ENCODE measurements at regions not wholly inside any gene's neighbourhood (a gene's known extent, or its start where the extent isn't known, plus 50 kb on each side); places are given as distances from the start of the nearest gene placed in this dataset.
A peak's percentile ranks its signal among the peaks of the same experiment; 100 is the strongest.
"Not testable (repeated sequence)": the region's sequence is repeated elsewhere in the genome, so short reads cannot be mapped to it uniquely, and the experiment has no call there.

DNA sequence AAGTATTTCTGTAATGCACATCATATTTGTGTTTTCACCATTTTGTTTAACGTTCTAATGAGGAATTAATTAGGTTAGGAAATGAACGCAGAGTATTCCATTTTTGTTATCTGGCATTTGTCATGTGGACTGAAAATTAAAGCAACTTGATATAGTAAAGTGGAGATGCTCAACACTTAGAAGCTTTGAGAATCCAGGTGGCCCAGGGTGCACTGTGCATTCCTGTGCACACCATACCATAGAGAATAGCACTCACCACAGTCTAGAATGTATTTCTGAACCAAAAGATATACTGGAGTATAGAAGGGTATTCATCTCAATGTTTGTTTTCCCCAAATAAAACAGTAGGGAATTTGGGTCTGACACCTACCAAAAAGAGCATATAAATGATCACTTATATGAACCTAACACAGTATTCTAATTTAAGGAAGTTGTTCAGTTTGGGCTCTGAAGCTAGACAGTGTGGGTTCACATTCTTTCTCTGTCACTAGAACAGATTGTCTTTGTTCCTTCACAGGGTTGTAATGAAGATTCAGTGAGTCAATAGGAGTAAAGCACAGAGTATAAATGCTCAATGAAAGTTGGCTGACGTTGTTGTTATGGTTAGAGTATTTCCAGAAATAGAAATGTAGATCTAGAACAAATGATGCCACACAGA is 125.6 kb upstream of the DMRT1 start:
- ATAC-seq (peak; percentile 94), DNase-seq (ENCODE audit: low spot score) (no peak)
- intact Hi-C loops (cut with DNase I): no loop called here

DNA sequence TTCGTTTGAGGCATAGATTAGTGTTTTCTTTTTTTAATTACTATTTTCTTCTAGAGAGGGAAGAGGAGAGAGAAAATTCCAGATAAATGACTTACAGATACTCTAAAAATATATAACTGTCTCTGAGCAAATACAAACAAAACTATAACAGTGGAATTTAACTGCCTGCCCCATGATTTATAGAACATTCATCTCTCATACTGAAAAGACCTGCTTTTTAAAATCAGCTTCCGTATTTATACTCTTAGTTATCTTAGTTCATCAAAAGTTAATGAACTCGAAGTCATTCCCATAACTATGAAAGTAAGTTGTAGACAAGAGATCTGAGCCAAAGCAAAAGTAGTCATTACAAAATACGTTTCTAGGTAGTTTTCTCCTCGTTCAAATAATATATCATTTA is 123.8 kb upstream of the DMRT1 start:
- intact Hi-C loops (cut with DNase I): no loop called here
- DNase-seq (ENCODE audit: low spot score) (no peak), ATAC-seq (no peak)

DNA sequence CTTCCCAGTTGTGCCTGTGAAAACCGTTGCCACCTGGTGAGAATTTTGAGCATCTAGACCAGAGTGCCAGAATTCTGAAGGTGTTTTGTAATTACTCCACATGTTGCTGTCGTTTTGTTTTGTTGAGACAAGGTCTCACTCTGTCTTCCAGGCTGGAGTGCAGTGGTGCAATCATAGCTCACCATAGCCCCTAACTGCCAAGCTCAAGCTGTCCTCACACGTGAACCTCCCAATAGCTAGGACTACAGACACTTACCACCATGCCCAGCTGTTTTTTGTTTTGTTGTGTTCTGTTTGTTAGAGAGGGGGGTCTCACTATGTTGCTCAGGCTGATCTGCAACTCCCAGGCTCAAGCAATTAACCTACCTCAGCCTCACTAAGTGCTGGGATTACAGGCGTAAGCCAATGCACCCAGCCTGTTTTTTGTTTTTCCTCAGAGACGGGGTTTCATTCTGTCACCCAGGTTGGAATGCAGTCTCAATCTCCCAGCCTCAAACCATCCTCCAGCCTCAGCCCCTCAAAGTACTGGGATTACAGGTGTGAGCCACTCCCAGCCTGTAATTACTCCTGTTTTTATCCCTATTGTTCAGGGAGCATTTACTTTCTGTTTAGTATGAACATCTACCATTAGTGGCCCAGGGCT is 121.1 kb upstream of the DMRT1 start:
- intact Hi-C loops (cut with DNase I): no loop called here
- no peak for ATAC-seq
- no peak for DNase-seq (ENCODE audit: low spot score)

DNA sequence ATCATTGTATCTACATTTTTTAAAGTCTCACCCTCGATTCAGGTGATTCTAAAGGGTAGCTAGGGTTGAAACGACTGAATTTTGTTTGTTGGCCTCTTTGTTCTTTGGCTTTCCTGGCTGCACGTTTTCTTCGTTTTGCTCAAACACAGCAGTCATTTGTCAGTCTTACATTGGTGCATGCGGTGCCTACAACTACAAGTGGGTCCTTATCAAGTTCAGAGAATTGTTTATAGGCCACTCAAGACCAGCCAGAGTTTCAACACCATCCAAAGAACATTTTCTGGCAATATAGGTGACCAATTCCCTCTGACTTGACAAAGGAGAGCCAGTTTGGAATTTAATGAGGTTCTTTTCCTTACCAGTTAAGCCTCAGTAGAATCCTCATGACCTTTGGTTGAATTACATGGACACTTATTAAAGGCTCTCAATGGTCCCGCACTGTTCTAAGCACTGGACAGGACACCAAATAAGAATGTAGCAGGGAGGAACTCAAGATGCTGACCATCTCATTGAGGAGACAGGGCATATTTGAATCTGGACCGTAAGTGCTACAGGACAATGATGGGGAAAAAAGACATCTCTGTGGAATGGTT is 119.0 kb upstream of the DMRT1 start:
- intact Hi-C loops (cut with DNase I): no loop called here
- no peak for ATAC-seq
- no peak for DNase-seq (ENCODE audit: low spot score)

DNA sequence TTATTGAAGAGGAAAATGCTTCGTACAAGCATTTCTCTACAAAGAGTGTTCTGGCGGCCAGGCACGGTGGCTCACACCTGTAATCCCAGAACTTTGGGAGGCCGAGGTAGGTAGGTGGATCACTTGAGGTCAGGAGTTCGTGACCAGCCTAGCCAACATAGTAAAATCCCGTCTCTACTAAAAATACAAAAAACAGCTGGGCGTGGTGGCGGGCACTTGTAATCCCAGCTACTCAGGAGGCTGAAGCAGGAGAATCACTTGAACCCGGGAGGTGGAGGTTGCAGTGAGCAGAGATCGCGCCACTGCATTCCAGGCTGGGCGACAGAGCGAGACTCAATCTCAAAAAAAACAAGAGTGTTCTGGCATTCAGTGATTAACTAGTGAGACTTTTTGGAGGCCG is 117.0 kb upstream of the DMRT1 start:
- ATAC-seq; intact Hi-C loops (cut with DNase I); DNase-seq (ENCODE audit: low spot score): not testable (repeated sequence)

DNA sequence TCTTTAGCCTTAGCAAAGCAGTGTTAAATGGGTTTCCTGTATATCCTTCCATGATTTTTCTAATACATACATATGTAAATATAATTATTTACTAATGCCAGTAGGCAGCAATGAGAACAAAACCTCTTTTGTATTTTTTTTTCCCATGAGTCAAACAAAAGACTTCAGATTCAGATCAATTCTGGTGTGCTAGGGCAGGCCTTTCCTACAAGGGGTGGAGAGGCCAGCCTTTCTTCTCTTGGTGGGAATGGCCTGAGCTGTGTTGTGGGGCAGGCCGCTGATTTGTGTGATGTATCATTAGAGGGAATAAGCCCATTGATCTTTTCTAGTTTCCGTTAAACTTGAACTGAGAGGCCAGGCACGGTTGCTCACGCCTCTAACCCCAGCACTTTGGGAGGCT is 115.5 kb upstream of the DMRT1 start:
- no peak for ATAC-seq
- intact Hi-C loops (cut with DNase I): no loop called here
- no peak for DNase-seq (ENCODE audit: low spot score)

DNA sequence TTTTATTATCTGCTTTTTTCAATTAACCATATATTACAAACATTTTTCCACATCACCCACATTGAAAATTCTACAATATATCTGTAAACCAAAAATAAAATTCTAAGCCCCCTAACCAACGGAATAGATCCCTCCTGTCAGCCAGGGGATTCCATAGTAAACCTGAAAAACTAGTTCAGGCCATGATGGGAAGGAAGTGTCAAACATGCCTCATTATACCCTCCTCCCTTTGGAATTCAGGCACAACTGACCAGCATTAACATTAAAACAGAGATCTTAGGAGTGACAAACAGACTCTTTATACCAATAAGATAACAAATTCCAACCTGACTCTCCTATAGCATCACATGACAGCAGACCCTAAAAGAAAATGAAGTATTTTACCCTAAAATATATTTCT is 113.7 kb upstream of the DMRT1 start:
- intact Hi-C loops (cut with DNase I): no loop called here
- ATAC-seq (no peak), DNase-seq (ENCODE audit: low spot score) (no peak)

DNA sequence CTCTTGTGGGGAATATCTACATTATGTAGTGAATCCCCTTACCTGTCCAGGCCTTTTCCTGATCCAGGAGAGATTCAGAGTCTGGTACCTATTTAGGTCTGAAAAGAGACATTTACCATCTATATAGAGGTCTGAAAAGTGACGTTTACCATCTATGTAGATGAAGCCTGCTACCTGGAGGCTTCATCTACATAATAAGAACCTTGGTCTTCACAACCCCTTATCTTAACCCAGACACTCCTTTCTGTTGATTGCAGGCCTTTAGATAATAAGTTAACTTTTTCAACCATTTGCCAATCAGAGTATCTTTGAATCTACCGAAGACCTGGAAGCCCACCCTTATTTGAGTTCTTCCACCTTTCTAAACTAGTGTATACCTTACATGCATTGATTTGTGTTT is 113.0 kb upstream of the DMRT1 start:
- DNase-seq (ENCODE audit: low spot score) (no peak), ATAC-seq (no peak)
- intact Hi-C loops (cut with DNase I): no loop called here

DNA sequence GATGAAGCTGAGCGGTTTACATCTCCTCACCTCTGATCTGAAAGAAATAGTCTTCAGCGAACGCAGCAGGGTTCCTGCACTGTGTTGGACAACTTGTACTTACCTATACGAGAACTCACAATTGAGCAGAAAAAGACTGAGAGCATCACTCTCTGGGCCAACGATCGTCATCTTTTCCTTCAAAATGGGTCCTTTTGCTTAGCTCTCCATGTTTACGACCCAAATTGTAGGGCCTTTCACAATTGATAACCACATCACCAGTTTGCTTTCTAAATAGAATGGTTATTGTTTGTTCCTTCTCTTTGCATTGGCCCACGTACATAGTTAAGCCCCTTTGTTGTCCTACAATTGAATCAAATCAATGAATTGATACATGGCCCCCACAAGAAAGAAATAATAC is 110.0 kb upstream of the DMRT1 start:
- intact Hi-C loops (cut with DNase I): no loop called here
- no peak for DNase-seq (ENCODE audit: low spot score)
- ATAC-seq: no peak

DNA sequence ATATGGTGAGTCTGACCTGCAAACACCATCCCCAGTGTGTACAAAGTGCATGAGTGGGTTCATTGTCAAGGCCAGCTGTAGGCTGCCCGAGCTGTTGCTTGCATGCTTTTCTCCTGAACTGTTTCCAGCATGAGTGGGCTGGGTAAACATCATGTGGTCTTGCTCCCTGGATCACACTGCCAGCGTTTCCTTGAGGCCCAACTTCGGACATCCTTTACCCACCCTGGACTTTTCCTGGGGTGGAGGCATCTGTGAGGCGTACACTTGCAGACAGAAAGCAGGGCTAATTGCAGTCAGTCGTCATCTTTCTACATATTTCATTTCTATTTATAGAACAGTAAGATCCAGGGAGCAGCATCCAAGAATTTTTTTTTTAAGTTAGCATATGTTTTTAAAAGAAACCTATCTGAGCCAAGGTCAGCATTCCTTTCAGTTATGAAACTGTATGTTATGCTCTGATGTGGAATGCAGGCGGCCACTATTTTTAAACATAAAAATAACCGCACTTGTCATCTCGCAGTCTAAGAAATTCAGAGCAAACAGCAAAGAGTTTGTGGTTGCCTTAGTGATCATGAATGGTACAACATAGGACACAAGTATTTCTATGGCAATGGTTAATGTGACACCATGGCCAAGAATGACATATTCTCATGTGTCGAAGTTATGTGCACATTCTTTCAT is 106.5 kb upstream of the DMRT1 start:
- intact Hi-C loops (cut with DNase I): no loop called here
- DNase-seq (ENCODE audit: low spot score) (no peak), ATAC-seq (peak; percentile 74)

DNA sequence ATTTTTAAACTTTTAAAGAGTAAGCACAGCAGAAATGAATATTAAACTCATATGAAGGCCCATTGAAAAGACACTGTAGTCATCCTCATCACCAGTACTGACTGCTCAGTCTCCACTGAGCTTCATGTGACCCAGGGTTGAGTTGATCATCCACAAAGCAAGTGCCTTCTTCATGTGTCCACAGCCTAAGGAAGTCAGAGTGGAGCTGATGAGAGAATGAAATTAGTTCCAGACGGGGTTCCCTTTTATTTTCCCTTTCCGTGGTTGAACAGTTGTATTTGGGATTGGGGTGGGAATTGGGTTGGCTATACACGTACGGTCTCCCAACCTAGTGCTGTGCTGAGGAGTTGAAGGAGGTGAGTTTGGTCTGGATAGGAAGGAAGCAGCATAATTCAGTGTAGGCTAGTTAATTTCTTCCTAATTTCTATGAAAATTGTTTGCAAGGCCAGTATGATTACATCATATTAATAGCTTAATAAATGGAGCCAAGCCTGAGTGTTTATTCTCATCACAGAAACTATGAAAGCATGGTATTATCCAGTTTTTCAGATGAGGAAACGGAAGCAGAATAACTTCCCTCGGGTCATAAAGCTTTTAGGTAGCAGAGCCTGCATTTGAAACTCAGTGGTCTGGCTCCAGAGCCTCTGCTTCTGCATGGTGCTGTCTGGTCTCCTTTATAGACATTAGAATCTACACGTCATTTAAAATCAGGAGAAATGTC is 103.9 kb upstream of the DMRT1 start:
- DNase-seq (ENCODE audit: low spot score) (no peak), ATAC-seq (peak; percentile 47)
- intact Hi-C loops (cut with DNase I): no loop called here

DNA sequence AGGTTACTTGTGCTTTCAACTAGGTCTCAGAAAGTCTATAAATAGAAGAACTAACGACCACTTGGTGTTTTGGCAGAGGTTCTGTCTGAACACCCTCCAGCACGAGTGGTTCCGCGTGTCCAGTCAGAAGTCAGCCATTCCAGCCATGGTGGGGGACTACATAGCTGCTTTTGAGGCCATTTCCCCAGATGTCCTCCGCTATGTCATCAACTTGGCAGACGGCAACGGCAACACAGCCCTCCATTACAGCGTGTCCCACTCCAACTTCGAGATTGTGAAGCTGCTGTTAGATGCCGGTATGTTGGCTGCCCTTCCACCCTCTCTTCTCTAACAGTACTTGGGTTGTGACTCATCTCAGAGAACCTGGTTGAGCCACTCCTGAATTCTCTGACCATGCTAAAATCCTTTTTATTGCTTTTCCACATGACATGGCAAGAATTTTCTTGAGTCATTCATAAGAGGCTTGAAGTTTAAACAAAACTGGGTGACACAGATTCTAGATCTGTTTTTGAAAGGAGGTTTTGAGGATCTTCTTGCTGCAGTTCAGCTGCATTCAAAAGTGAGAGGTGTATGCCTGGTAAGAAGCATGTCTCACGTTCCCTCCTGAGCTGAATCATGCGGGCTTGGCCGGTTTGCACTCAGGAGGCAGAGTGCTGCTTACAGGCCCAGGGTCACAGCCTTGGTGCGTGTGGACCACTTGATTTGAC is 103.1 kb upstream of the DMRT1 start:
- DNase-seq (ENCODE audit: low spot score) (no peak), ATAC-seq (peak; percentile 30)
- intact Hi-C loops (cut with DNase I): no loop called here

DNA sequence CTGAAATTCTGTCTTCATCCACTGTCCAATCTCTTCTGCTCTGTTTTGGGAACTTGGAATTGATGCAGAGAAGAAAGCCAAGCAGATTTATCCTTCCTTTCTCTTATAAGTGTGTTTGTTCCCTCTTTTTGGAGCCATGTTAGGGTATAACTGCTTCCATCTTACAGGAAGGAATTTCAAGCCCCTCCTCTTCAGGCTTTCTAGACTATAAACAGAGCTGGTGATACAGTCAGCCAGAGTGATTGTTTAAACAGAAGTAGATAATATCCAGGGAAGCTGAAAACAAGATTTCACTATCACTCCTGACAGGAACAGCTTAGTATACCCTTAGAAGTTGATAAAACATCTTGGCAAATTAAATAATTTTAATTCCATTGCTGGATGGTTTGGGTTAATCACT is 102.1 kb upstream of the DMRT1 start:
- no peak for ATAC-seq
- DNase-seq (ENCODE audit: low spot score): no peak
- intact Hi-C loops (cut with DNase I): no loop called here

DNA sequence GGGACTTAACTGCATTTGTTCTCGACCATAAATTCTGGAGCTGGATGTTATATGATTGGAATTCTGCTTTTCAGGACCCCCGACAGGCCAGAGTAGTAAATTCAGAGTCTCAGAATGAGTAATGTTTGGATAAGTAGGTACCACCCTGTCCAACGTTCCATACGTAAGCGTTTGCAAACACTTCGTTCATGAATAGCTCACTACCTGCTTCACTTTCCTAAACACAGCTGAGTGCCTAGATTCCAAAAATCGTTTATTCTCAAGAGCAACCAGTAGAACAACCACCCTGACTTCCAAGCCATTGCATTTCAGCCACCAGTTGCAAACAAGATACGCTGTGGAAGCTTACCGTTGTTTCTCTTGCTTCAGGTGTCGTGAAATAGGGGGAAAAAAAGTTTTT is 101.3 kb upstream of the DMRT1 start:
- no peak for ATAC-seq
- intact Hi-C loops (cut with DNase I): no loop called here
- DNase-seq (ENCODE audit: low spot score): no peak

DNA sequence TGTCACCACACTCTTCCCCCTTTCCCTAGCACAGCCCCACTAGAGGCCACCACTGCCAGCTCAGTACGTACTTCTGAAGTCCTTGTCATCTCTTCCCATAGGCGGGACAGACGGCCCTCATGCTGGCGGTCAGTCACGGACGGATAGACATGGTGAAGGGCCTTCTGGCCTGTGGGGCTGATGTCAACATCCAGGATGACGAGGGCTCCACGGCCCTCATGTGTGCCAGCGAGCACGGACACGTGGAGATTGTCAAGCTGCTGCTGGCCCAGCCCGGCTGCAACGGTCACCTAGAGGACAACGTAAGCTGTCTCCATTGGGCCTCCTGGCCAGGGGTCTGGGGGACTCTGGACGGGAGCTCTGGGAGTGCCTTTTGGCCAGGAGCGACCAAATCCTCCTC is 99.4 kb upstream of the DMRT1 start:
- intact Hi-C loops (cut with DNase I): no loop called here
- DNase-seq (ENCODE audit: low spot score): no peak
- no peak for ATAC-seq

DNA sequence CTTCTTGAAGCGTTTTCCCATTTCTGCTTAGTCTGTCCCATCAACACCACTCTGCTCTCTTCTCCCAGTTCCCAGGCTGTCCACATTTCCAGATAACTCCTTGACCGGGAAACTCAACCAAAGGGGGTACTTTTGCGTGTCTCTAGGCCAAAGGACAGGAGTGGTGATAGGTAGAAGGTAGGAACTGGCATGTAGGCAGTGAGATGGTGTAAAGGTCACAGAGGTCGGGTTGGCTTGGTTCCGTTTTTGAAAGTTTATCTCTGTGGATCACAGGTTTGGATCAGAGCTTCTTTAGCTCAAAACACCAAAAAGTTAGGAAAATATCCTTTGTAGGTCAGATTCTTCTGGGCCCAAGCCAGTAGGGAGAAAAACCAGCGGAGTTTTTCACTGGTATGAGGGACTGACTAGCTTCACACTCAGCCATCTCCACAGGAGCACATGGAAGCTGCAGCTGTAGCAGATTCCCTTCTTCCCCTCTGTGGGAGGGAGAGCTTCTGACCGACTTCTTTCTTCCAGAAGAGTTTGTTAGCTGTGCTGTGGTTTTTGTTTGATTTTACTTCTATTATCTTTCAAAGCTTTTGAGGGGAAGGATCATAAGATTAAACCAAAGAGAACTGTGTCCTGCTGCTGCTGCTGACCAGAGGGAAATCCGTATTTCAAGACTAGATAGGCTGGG is 98.4 kb upstream of the DMRT1 start:
- DNase-seq (ENCODE audit: low spot score): no peak
- intact Hi-C loops (cut with DNase I): no loop called here

DNA sequence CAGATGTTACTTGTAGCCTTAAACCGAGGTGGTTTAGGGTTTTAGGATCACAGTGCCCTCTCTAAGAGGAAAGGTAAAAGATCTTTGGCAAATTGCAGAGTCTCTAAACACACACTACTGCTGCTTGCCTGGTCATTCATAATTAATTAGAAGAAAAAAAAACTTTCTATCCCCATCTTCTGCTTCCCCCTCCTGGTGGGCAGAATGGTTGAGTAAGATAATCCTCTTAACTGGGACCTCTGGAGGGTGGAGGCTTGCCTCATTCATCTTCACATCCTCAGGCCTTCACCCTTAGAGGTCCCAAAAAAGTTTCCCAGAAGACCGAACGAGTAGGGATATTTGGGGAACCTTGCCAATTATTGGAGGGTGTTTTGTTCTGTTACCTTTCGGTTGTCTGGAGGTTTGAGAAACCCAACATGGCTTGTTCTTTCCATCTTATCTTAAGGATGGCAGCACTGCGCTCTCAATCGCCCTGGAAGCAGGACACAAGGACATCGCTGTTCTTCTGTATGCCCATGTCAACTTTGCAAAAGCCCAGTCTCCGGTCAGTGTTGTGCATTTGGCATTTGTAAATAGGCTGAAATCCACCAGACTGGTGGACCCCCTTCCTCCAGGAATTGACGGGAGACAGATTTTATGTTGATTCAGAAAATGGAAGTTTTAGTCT is 97.3 kb upstream of the DMRT1 start:
- intact Hi-C loops (cut with DNase I): no loop called here
- ATAC-seq: no peak

More for the DNA sequence above, 98.4 kb upstream of the DMRT1 start:
- ATAC-seq: peak; percentile 38

More for the DNA sequence above, 97.3 kb upstream of the DMRT1 start:
- no peak for DNase-seq (ENCODE audit: low spot score)
